ENCODE measurements at regions not wholly inside any gene's neighbourhood (a gene's known extent, or its start where the extent isn't known, plus 50 kb on each side); places are given as distances from the start of the nearest gene placed in this dataset.

DNA sequence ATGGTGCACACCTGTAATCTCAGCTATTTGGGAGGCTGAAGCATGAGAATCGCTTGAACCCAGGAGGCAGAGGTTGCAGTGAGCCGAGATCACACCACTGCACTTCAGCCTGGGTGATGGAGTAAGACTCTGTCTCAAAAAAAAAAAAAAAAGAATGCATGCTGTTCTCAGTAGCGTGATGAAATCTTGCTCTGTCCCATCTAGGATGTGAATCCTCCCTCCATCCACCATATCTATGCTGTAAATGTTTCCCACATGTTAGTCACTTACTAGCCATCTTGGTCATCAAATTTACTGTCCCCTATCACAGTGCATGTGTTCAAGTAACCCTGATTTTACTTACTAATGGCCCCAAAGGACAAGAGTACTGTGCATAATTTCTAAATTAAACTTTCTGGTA, 315.4 kb upstream of the TBX18 start:
- TF ChIP-seq, protein P1, sequence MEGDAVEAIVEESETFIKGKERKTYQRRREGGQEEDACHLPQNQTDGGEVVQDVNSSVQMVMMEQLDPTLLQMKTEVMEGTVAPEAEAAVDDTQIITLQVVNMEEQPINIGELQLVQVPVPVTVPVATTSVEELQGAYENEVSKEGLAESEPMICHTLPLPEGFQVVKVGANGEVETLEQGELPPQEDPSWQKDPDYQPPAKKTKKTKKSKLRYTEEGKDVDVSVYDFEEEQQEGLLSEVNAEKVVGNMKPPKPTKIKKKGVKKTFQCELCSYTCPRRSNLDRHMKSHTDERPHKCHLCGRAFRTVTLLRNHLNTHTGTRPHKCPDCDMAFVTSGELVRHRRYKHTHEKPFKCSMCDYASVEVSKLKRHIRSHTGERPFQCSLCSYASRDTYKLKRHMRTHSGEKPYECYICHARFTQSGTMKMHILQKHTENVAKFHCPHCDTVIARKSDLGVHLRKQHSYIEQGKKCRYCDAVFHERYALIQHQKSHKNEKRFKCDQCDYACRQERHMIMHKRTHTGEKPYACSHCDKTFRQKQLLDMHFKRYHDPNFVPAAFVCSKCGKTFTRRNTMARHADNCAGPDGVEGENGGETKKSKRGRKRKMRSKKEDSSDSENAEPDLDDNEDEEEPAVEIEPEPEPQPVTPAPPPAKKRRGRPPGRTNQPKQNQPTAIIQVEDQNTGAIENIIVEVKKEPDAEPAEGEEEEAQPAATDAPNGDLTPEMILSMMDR (IDR thresholded peaks at IDR 0.05; ENCODE audit: insufficient read depth, low read depth, low read length), result no peak
- no peak for TF ChIP-seq EZH2 (IDR thresholded peaks at IDR 0.05; ENCODE audit: insufficient read depth, low read length)
